ENCODE measurements at regions not wholly inside any gene's neighbourhood (a gene's known extent, or its start where the extent isn't known, plus 50 kb on each side); places are given as distances from the start of the nearest gene placed in this dataset.

GRCh38 chr20:61161726-61162390 lies 90.2 kb upstream of the CDH4 start:
- TF ChIP-seq TAF1 (IDR thresholded peaks at IDR 0.05; ENCODE audit: borderline replicate concordance, insufficient read depth, low read length) (no peak), FOXP2 (optimal IDR thresholded peaks at IDR 0.05; ENCODE audit: borderline replicate concordance, extremely low read depth, extremely low read length, insufficient read depth) (no peak)

Data from PFSK-1 (cell line).